ENCODE measurements at regions not wholly inside any gene's neighbourhood (a gene's known extent, or its start where the extent isn't known, plus 50 kb on each side); places are given as distances from the start of the nearest gene placed in this dataset.

- DNase-seq: no peak
Observed at GRCh38 chr17:65444049-65444448, 117.4 kb downstream of the AXIN2 start.

GRCh38 chr17:65442691-65443090 lies 118.8 kb downstream of the AXIN2 start:
- DNase-seq: no peak

- DNase-seq: no peak
Observed at GRCh38 chr17:65442250-65442649, 119.2 kb downstream of the AXIN2 start.

GRCh38 chr17:65441053-65441605 lies 120.3 kb downstream of the AXIN2 start:
- DNase-seq: no peak

GRCh38 chr17:65438708-65439294 lies 122.6 kb downstream of the AXIN2 start:
- DNase-seq: no peak

GRCh38 chr17:65438173-65438572 lies 123.3 kb downstream of the AXIN2 start:
- no peak for DNase-seq

- DNase-seq: no peak
Observed at GRCh38 chr17:65436871-65437270, 124.6 kb downstream of the AXIN2 start.

- no peak for DNase-seq
Observed at GRCh38 chr17:65434878-65435277, 126.6 kb downstream of the AXIN2 start.

- no peak for DNase-seq
Observed at GRCh38 chr17:65434251-65434650, 127.2 kb downstream of the AXIN2 start.

- no peak for DNase-seq
Observed at GRCh38 chr17:65433592-65433991, 127.9 kb downstream of the AXIN2 start.

- DNase-seq: no peak
Observed at GRCh38 chr17:65433157-65433556, 128.3 kb downstream of the AXIN2 start.

- no peak for DNase-seq
Observed at GRCh38 chr17:65431116-65431515, 130.3 kb downstream of the AXIN2 start.

GRCh38 chr17:65430209-65430833 lies 131.1 kb downstream of the AXIN2 start:
- DNase-seq: no peak

GRCh38 chr17:65423346-65424140 lies 137.9 kb downstream of the AXIN2 start:
- DNase-seq: no peak

- no peak for DNase-seq
Observed at GRCh38 chr17:65418622-65419021, 142.8 kb downstream of the AXIN2 start.

- no peak for DNase-seq
Observed at GRCh38 chr17:65417406-65418221, 143.8 kb downstream of the AXIN2 start.

GRCh38 chr17:65415991-65416390 lies 145.5 kb downstream of the AXIN2 start:
- no peak for DNase-seq

- DNase-seq: no peak
Observed at GRCh38 chr17:65413390-65413789, 148.1 kb downstream of the AXIN2 start.

GRCh38 chr17:65409381-65409780 lies 152.1 kb downstream of the AXIN2 start:
- no peak for DNase-seq

GRCh38 chr17:65408050-65408449 lies 153.4 kb downstream of the AXIN2 start:
- DNase-seq: no peak

- DNase-seq: no peak
Observed at GRCh38 chr17:65407017-65407416, 154.4 kb downstream of the AXIN2 start.

- no peak for DNase-seq
Observed at GRCh38 chr17:65406552-65406951, 154.9 kb downstream of the AXIN2 start.
